Neural cell (in vitro differentiated cells): ENCODE measurements at regions not wholly inside any gene's neighbourhood (a gene's known extent, or its start where the extent isn't known, plus 50 kb on each side); places are given as distances from the start of the nearest gene placed in this dataset.

Source experiments
- H2AFZ ChIP-seq: fragments of 200-600, 300-800 bp; sonication (generic), shearing (Covaris generic); 2 replicates; pipeline ENCODE4 v1.6.0; 2014; ENCODE audit warnings: low read depth, mild to moderate bottlenecking, antibody characterized with exemption, low read length, moderate library complexity
- H3F3A ChIP-seq: fragments of 200-600 bp; shearing (Covaris generic); 2 replicates; pipeline ENCODE4 v1.6.1; 2016; ENCODE audit warnings: mild to moderate bottlenecking, moderate library complexity, mixed read lengths, antibody characterized with exemption, low read length; ENCODE audit not compliant: insufficient read depth, poor library complexity, severe bottlenecking
- H3K27ac ChIP-seq: fragments of 200-600, 300-800 bp; sonication (generic), shearing (Covaris generic); 2 replicates; pipeline ENCODE4 v1.5.1; 2014; ENCODE audit warnings: mild to moderate bottlenecking, low read length, moderate library complexity
- H3K27me3 ChIP-seq: fragments of 300-800, 200-600 bp; sonication (generic), shearing (Covaris generic); 2 replicates; pipeline ENCODE4 v1.6.0; 2014; ENCODE audit warnings: mild to moderate bottlenecking, low read depth, low read length, moderate library complexity; ENCODE audit not compliant: insufficient read depth
- H3K36me3 ChIP-seq: fragments of 300-800, 200-600 bp; sonication (generic), shearing (Covaris generic); 2 replicates; pipeline ENCODE4 v1.5.1; 2014; ENCODE audit warnings: mild to moderate bottlenecking, antibody characterized with exemption, low read length, moderate library complexity; ENCODE audit not compliant: insufficient read depth
- H3K4me2 ChIP-seq: fragments of 300-800, 200-600 bp; sonication (generic), shearing (Covaris generic); 2 replicates; pipeline ENCODE4 v1.6.0; 2014; ENCODE audit warnings: mild to moderate bottlenecking, low read length
- H3K4me3 ChIP-seq: fragments of 300-800, 200-600 bp; sonication (generic), shearing (Covaris generic); 2 replicates; pipeline ENCODE4 v1.5.1; 2014; ENCODE audit warnings: mild to moderate bottlenecking, low read length, moderate library complexity
- H3K79me2 ChIP-seq: fragments of 200-600 bp; shearing (Covaris generic); replicated peaks from 2 replicates; pipeline ENCODE4 v1.6.0; 2014; ENCODE audit warnings: mild to moderate bottlenecking, low read length, moderate library complexity; ENCODE audit not compliant: insufficient read depth
- H3K9ac ChIP-seq: fragments of 300-800, 200-600 bp; sonication (generic), shearing (Covaris generic); 2 replicates; pipeline ENCODE4 v1.6.1; 2016; ENCODE audit warnings: mild to moderate bottlenecking, low read length, mixed read lengths
- H3K9me2 ChIP-seq: fragments of 200-600 bp; shearing (Covaris generic); 2 replicates; pipeline ENCODE4 v1.6.1; 2016; ENCODE audit warnings: mild to moderate bottlenecking, low read length, mixed read lengths; ENCODE audit not compliant: insufficient read depth
- H3K9me3 ChIP-seq: fragments of 200-600, 300-800 bp; sonication (generic), shearing (Covaris generic); 2 replicates; pipeline ENCODE4 v1.6.1; 2016; ENCODE audit warnings: mild to moderate bottlenecking, mixed run types, low read length, moderate library complexity, mixed read lengths
- H4K20me1 ChIP-seq: fragments of 200-600 bp; shearing (Covaris generic); 2 replicates; pipeline ENCODE4 v1.6.1; 2016; ENCODE audit warnings: mild to moderate bottlenecking, mixed run types; ENCODE audit not compliant: insufficient read depth
- EP300 ChIP-seq: fragments of 450-650 bp; conservative IDR thresholded peaks from 2 replicates; pipeline ENCODE4 v1.6.1; 2014; ENCODE audit warnings: antibody characterized with exemption, mild to moderate bottlenecking, moderate library complexity; ENCODE audit not compliant: poor library complexity, severe bottlenecking
- EZH2 ChIP-seq: fragments of 200-600, 300-800 bp; shearing (Covaris generic), sonication (generic); IDR thresholded peaks from 2 replicates; pipeline ENCODE4 v1.6.1; 2014; ENCODE audit warnings: antibody characterized with exemption, low read length, borderline replicate concordance, mild to moderate bottlenecking; ENCODE audit not compliant: insufficient read depth, poor library complexity, severe bottlenecking
- MXI1 ChIP-seq: fragments of 450-650 bp; conservative IDR thresholded peaks from 2 replicates; pipeline ENCODE4 v1.6.1; 2014; ENCODE audit warnings: antibody characterized with exemption, mild to moderate bottlenecking; ENCODE audit not compliant: poor library complexity, severe bottlenecking
- POLR2AphosphoS5 ChIP-seq: IDR thresholded peaks from 2 replicates; pipeline ENCODE4 v1.6.1; 2012
- RAD21 ChIP-seq: fragments of 450-650 bp; conservative IDR thresholded peaks from 2 replicates; pipeline ENCODE4 v1.6.1; 2014; ENCODE audit warnings: antibody characterized with exemption, mild to moderate bottlenecking, moderate library complexity
- REST ChIP-seq: IDR thresholded peaks from 2 replicates; pipeline ENCODE4 v1.6.1; 2012; ENCODE audit warnings: borderline replicate concordance
- SMC3 ChIP-seq: fragments of 450-650 bp; conservative IDR thresholded peaks from 2 replicates; pipeline ENCODE4 v1.6.1; 2014; ENCODE audit warnings: antibody characterized with exemption, mild to moderate bottlenecking, moderate library complexity; ENCODE audit not compliant: poor library complexity
- TAF1 ChIP-seq: IDR thresholded peaks from 2 replicates; pipeline ENCODE4 v1.6.1; 2012; ENCODE audit warnings: low read depth
- TF ChIP-seq, protein P1 (sequence below): fragments of 450-650 bp; IDR thresholded peaks from 2 replicates; pipeline ENCODE4 v1.5.1; 2014; ENCODE audit warnings: antibody characterized with exemption, mild to moderate bottlenecking, moderate library complexity; ENCODE audit not compliant: poor library complexity, severe bottlenecking

DNA sequence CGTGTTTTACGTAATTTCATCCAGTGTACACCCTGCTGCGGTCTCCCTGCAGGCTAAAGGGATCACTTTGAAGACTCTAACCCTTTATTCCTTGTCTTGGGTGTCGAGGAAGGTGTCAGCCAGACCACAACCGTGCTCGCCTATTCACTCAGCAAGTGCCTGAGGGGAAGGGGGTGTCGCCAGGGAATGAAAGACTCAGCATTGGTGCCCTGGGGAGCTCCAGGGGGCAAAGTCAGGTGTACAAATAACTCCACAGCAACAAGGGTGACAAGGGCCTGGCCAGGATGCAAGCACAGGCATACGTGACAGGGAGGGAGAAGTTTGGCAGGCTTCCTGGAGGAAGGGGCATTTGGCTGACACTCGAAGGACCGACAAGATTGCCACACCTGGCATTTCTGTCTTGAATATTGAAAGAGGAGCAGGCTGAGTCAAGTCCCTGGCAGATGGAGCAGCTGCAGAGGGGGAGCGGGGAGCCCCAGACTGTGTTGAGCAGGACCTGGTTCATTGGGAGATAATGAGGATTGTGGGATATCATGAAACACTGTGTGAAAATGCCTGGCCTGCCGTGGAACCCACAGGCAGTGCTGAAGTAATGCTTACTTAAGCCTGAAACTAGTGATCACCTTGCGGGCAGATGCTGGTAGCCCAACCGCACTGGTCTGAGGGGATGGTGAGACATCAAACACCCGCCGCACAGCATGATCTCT is 93.9 kb downstream of the RHOB start:
- no peak overlapping the region for H3K27ac ChIP-seq
- no peak overlapping the region for H3K4me3 ChIP-seq
- H3K36me3 ChIP-seq = no peaks in the 10 kb centered on the region
- no peak overlapping the region for H3K4me2 ChIP-seq
- no peak for TF ChIP-seq MXI1
- TF ChIP-seq SMC3 = no peak
- no peak for TF ChIP-seq EZH2
- no peak for TF ChIP-seq RAD21
- TF ChIP-seq TAF1 = no peak
- TF ChIP-seq, protein P1, sequence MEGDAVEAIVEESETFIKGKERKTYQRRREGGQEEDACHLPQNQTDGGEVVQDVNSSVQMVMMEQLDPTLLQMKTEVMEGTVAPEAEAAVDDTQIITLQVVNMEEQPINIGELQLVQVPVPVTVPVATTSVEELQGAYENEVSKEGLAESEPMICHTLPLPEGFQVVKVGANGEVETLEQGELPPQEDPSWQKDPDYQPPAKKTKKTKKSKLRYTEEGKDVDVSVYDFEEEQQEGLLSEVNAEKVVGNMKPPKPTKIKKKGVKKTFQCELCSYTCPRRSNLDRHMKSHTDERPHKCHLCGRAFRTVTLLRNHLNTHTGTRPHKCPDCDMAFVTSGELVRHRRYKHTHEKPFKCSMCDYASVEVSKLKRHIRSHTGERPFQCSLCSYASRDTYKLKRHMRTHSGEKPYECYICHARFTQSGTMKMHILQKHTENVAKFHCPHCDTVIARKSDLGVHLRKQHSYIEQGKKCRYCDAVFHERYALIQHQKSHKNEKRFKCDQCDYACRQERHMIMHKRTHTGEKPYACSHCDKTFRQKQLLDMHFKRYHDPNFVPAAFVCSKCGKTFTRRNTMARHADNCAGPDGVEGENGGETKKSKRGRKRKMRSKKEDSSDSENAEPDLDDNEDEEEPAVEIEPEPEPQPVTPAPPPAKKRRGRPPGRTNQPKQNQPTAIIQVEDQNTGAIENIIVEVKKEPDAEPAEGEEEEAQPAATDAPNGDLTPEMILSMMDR = no peak
- TF ChIP-seq REST = no peak
- TF ChIP-seq EP300 = no peak
- no peak overlapping the region for H2AFZ ChIP-seq
- H3K9ac ChIP-seq = no peak overlapping the region
- H3K9me3 ChIP-seq = no peaks in the 10 kb centered on the region
- H3K27me3 ChIP-seq = no peaks in the 10 kb centered on the region
- no peaks in the 10 kb centered on the region for H3K9me2 ChIP-seq
- H4K20me1 ChIP-seq = no peaks in the 10 kb centered on the region
- H3F3A ChIP-seq = no peaks in the 10 kb centered on the region
- no peaks in the 10 kb centered on the region for H3K79me2 ChIP-seq

GRCh38 chr2:20541294-20541640 is 94.4 kb downstream of the RHOB start:
- Histone ChIP-seq H4K20me1 (no peaks in the 10 kb centered on the region), H3K4me2 (no peak overlapping the region), H3K36me3 (no peaks in the 10 kb centered on the region), H3K27me3 (no peaks in the 10 kb centered on the region), H2AFZ (no peak overlapping the region), H3K4me3 (no peak overlapping the region), H3F3A (no peaks in the 10 kb centered on the region), H3K79me2 (no peaks in the 10 kb centered on the region), H3K9me2 (no peaks in the 10 kb centered on the region), H3K9me3 (no peaks in the 10 kb centered on the region), H3K27ac (no peak overlapping the region), H3K9ac (no peak overlapping the region)
- TF ChIP-seq EP300 = no peak
- no peak for TF ChIP-seq POLR2AphosphoS5
- no peak for TF ChIP-seq TAF1
- TF ChIP-seq MXI1 = no peak
- TF ChIP-seq RAD21 = no peak
- TF ChIP-seq, protein P1 = no peak
- TF ChIP-seq REST = no peak
- no peak for TF ChIP-seq SMC3
- TF ChIP-seq EZH2 = no peak
